ENCODE measurements at regions not wholly inside any gene's neighbourhood (a gene's known extent, or its start where the extent isn't known, plus 50 kb on each side); places are given as distances from the start of the nearest gene placed in this dataset.
A peak's percentile ranks its signal among the peaks of the same experiment; 100 is the strongest.
"Not testable (repeated sequence)": the region's sequence is repeated elsewhere in the genome, so short reads cannot be mapped to it uniquely, and the experiment has no call there.

DNA sequence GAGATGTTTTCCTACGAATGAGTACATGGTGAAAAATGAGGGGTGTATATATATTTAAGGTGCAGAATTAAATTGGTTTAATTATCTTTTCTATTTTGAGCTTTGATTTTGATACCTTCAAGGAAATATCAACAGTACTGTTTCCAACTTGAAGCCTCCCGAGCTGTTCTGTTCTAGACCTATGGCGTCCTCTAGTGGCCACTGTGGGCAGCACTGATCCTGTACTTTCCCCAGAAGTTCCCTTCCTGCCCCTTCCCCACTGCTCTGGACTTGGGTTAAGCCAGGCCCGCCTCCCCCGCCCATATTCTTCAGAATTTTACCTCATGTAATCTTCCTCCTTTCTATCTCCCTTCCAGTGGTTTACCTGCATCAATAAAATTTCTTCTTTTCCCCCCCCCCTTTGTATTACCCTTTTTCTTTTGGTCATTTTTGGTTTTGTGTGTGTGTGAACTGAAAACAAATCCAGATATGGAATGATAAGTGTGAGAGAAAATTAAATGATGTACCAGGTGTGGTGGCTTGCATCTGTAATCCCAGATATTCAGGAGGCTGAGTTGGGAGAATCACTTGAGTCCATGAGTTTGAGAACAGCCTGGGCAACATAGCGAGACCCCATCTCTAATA is 1643.5 kb downstream of the TP53TG3F start:
- peak; percentile 1 for DNase-seq

DNA sequence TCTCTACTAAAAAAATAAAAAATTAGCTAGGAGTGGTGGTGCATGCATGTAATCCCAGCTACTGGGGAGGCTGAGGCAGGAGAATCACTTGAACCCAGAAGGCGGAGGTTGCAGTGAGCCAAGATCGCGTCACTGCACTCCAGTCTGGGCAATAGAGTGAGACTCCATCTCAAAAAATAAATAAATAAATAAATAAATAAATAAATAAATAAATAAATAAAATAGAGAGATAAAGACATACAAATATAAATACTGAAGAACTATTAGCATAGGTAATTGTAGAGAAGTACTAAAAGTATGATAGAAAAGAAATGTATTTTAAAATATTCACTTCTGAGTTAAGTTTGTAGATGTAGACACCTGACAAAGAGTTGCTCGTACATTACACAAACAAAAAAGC is 1652.4 kb downstream of the TP53TG3F start:
- DNase-seq: not testable (repeated sequence)

DNA sequence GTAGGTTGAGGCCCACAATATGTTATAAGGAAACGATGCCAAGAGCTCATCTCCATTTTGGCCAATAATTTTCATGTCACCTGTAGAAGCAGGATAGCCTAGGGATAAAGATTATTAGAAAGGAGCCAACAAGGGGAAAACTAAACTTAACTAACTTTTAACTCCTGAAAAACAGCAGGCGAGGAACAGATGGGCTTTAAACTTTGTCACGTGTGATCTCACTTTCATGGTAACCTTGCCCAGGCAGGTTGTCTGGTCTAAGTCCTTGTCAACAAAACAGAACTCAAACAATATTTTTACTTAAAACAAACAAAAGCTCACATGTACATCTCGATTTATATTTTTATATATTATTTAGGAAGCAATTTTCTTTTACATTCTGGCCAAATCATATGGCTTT is 1672.0 kb downstream of the TP53TG3F start:
- DNase-seq: no peak

DNA sequence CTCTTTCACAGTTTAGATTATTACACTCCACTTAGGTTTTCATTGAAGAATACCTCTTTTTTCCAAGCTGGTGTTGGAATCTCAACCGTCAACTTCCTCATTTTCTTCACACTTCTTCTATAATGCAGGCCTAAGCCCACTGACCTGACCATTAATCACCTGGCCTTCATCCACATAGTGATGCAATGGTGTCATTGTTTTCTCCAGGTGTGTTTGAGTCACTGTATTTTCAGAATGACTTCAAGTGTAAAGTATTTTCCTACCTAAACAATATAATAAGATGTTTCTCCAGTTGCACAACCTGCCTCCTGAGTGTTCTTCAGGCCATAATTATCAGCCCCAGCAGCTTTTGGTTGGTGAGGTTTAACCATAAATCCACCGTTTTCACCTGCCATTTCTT is 1675.1 kb downstream of the TP53TG3F start:
- no peak for DNase-seq

DNA sequence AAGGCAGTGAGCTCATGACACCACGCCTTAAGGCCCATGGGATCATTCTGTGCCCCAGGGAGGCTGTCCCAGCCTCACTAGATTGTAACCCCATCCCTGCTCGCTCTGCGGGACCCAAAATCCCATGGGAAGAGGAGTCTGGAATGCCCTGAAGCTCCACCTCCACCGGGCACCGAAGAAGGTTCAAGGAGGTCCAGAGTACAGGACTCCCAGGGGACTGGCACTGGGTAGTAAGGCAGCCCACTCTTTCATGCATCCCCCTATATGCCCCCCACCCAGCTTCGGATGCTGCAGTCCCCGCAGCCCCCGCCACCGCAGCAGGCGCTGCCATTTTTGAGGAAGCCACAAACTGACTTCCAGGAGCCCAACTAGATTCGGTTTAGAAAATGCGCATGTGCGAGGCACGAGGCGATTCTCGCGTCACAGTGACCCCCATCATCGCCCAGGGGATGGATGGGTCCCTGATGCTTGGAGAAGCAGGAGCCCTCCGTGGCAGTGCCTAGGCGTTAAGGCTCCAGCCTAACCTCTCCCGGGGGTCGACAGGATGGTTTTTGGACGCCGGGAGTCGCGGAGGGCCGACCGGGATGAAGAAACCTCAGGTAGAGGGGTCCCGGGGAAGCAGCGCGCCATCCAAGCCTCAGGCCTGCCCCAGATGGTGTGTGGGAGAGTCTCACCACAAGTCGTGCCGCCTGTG is 1681.0 kb downstream of the TP53TG3F start:
- DNase-seq: no peak

DNA sequence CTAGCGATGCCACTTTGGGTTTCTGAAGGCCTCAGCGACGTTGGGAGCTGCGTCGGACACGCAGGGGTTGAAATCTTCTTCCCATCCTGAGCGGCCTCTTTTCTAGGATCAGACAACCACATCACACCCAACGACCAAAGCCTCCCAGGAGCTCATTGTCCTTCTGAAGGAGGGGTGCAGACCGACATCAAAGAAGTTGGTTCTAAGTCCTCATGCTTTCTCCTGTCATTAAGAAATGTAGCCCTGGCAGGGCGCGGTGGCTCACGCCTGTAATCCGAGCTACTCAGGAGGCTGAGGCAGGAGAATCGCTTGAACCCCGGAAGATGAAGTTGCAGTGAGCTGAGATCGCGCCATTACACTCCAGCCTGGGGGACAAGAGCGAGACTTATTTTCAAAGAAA is 1681.9 kb downstream of the TP53TG3F start:
- DNase-seq: no peak

DNA sequence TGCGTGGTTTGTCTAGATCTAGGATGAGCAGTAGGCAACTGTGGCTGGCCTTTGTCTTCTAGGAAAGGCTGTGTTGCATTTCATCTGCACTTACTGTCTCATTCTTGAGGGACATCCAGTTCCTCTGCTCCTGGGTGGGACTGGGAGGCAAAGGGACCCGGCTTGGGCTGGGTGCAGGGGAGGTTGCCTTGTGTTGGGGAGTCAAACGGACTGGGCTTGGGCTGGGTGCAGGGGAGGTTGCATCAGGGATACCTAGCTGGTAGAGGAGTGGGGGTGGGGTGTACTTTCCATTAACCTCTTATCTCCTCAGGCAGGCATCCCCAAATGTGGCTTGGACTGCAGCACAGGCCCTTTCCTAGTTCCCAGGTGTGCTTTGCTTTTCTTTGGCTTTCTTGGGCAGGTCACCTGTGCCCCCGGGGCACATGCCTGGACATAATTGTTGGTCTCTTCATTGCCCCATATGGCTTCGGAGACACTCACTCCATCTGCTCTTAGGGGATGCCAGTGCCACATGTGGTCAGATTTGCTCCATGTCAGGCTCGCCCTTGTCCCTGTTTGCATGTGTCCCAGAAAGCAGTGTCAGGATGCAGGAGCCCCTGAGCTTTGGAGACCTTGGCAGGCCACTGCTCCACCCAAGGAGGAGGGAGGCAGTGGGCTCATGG is 1682.9 kb downstream of the TP53TG3F start:
- DNase-seq: no peak

DNA sequence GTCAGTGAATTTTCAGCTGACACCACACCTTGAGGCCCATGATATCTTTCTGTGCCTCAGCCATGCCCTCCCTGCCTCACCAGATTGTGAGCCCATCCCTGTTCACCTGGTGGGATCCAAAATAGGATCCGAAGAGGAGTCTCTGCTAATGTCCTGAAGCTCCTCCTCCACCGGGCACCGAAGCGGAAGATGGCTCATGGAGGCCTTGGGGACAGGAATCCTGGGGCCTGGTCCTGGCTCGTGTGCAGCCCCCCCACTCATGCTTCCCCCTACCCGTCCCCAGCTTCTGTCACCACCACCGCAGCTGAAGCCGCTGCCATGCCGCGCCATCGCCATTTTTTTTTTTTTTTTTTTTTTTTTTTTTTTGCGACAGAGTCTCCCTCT is 1683.4 kb downstream of the TP53TG3F start:
- DNase-seq: no peak

DNA sequence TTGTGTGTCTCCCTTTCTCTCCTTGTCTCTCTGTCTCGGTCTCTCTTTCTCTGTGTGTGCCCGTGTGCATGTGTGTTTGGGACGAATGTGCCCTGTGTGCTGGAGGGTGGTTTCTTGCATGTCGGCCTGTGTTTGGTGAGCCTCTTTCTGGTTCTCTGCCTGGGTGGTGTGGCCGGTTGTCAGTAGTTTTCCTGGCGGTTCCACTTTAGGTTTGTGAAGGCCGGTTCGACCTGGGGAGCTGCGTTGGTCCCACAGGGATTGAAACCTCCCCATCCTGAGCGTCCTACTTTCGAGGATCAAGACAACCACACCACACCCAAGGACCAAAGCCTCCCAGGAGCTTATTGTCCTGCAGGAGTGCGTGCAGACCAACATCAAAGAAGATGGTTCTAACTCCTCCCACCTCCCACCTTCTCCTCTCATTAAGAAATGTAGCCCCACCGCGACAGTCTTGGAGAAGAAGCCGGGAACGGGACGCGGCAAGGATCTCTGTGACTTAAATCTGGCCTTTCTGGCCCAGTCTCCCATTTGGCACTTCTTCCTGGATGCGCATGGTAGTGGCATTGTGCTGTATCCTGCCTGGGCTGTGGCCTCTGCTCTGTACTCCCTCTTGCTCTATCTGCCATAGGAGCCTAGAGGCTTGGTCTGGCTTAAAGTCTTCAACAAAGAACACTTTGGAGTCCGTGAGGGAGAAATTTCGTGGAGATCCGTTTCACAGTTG is 1685.0 kb downstream of the TP53TG3F start:
- DNase-seq: no peak

DNA sequence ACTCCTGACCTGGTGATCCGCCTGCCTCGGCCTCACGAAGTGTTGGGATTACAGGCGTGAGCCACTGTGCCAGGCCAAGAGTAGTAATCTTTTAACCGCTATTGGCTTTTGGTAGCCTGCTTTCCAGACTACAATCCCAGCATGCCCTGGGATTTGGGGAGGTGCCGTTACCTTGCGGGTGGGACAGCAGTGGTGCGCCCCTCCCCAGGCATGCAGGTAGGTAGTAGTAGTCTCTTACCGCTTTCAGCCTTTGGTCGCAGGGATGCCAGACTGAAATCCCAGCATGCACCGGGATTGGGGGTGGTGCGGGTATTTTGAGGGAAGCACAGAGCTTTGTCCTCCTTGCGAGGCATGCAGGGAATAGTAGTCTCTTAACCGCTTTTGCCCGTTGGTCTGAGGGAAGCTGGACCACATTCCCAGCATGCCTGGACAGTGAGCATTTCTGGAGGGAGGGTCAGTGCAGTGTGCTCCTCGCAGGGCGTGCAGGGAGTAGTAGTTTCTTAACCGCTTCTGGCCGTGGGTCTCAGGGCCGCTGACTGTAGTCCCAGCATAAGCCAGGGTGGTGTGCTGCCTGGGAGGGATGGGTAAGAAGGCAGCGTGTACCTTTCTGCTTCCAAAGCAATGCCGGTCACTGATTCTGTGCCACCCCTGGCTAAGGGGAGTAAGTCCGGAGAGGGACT is 1686.8 kb downstream of the TP53TG3F start:
- DNase-seq: no peak

DNA sequence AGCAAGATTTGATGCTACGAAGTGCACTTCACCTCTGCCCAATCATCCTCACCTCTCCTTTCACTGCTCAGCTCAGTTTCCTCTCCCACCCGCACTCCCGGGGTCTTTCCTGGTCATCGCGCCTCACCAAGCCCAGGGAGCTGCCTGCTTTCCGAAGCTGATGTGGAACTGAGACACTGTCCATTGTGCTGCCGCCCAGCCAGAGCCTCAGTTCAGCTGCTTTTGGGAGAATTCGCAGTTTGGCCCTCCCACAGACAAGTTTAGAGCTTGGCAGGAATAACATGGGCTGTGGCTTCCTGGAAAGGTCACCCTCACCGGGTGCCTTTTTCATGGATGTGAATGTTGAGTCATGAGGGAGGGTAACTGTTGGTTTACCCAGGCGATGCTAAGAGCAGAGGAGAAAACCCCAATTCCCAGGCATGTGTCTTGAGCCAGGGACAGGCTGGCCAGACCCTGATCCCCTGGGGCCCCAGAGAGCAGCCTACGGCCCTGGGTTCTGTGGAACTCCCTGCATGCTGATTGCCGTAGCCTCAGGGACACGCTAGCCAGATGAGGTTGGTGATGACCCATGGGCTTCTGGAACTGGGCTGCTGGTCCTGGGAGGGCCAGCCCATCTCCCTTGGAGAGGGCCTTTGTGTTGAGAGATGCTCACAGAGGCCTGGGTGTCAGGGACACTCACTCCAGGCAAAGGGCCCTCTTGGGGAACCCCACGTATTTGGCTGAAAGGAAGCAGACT is 1687.5 kb downstream of the TP53TG3F start:
- DNase-seq: no peak

DNA sequence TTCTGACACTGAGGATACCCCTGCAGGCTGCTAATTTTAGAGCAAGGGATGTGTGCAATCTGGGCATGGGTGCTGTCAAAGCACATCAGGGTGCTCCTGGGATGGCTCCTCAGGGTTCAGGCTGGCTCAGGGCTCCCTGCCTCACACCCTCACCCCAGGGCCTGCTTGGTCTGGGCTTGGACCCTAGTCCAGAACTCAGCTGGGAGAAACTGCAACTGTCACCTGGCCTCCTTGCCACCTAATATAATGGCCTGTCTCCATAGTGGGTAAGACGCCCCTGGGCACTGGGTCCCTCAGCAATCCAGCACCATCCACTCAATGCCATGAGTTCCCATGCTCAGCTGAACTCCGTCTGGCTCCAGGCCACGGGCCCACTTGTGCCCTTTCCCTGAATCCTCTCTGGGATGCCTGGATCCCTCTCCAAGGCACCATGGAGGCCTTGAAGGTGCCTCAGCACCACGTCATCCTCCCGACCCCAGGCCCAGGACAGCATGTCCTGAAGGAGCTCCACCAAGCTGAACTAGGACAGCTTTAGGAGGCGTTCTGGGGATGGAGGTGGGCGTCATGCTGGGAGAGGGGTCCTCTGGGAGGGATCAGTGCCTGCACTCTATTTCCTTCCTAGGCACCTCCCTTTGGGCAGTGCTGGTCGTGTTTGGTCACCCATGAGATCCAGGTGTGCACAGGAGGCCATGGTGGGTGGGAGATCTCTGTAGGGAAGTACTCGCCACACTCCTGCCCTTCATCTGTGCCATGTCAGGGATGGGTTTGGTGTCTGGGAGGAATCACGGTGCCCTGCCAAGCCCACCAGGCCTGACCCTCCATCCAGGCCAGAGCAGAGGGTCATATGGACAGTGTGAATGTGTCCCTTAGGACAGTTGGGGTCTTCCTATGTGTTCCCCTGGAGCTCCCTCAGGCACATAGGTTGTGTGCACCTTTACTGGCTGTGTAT is 1688.4 kb downstream of the TP53TG3F start:
- DNase-seq: no peak

DNA sequence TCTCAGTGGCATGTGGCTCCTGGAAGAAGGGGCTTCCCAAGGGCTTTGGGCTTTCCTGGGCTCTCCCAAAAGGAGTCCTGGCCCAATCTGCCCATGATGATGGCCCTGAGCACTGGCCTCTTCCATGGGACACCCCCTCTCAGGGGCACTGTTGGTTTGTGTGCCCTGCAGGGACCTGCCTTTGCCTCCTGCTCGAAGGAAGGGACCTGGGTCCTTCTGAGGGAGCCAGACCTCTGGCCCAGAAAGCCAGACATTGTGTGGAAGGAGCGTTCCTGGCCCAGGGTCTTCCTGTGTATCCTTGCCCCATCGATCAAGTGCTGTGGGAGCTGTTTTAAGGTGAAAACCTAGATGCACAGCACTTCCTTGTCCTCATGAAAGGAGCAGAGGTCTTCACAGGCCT is 1689.3 kb downstream of the TP53TG3F start:
- DNase-seq: no peak

DNA sequence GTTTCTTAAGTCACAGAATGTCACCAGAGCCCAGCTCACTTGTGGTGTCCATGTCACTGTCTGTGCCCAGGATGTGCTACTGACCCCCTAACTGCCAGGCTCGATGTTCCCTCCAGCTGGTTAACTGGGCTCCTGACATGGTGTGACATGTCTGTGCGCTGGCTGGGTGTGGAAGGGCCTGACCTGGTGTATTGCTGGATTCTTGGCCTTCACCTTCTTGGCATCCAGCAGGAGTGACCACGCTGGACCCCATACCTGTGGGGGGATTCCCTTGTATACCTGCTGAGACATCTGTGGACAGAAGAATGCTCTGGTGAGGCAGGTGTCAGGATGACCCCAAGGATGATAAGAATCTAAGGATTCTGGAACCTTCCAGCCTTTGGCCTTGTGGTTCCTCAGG is 1690.1 kb downstream of the TP53TG3F start:
- no peak for DNase-seq

DNA sequence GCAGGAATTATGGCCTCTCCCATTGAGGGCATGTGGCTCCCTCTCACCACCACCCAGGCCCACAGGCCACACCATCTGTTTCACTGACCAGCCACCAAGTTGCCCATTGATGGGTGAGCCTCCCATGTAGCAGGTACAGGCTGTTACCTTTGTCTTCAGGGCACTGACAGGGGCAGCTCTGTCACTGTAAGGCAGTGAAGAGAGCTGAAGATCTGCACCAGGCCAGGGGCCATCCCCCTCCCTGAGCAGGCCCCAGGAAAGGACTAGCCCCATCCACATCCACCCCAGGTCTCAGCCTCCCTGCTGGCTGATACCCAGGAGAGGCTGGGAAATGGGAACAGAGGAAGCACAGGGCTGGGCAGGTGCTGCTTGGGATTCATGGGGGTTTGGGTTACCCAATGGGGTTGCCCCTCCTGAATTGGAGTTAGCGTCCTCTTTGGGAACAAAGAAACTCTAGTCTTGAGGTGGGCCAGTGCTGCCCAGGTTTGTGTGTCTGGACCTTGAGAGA is 1691.4 kb downstream of the TP53TG3F start:
- DNase-seq: no peak

DNA sequence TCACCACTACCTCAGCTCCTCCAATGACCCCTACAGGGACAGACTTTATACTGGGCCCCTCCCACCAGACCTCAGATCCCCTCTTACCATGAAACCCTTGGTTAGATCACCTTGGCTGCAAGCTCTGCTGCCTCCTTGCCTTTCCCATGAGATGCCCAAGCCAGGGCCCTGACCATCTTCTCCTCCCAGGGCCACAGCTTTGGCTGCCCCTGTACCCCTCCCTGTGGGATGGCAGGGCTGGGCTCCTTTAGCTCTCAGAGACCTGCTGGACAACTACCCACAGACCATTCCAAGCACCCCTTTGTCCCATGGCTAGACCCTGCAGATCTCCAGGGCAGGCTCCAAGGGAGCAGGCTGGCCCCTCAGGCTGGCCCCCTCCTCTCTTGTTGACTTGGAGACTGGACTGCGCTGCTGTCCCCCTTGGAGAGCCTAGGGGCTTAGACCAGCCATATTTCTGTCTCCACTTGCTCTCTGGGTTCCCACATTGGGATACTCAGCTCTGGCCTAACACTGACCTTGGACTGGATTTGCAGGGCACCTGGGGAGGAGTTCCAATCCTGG is 1692.7 kb downstream of the TP53TG3F start:
- DNase-seq: no peak

DNA sequence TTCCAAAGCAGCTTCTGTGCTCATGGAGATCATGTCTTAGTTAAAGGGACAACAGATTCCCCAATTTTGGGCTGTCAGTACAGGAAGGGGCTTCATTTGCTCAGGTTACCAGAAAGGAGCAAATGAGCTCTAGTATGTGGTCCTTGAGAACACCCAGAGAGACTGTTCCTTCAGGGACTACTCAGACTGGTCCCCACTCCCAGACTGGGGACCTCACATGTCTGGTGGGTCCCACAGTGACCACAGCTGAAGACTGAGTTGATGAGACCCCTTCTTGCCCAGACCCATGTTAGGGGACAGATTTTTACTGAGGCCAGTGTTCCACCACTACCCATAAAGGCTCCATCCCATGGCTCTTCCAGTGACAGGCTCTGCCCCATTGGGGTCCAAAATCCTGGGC is 1695.2 kb downstream of the TP53TG3F start:
- no peak for DNase-seq

DNA sequence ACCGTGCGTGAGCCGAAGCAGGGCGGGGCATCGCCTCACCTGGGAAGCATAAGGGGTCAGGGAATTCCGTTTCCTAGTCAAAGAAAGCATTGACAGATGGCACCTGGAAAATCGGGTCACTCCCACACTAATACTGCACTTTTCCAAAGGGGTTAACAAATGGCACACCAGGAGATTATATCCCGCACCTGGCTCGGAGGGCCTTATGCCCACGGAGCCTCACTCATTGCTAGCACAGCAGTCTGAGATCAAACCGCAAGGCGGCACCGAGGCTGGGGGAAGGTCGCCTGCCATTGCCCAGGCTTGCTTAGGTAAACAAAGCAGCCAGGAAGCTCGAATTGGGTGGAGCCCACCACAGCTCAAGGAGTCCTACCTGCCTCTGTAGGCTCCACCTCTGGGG is 1698.1 kb downstream of the TP53TG3F start:
- DNase-seq: not testable (repeated sequence)

DNA sequence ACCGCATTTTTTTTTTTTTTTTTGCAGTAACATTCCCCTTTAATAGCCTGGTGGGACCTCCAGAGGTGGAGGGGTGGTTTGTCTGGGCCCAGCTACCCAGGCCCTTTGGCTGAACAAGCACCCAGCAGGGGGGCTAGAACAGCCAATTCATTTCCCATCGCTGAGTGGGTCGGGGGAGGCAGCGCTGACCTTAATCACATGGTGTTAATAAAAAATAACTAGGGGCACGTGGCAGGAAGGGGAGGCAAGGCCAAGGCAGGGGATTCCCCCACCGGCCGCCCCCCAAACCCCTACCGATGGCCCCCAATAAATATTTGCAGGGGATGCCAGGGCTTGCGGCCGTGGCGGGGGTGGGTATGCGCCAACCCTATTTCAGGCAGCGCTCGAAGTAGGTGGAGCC is 1709.9 kb downstream of the TP53TG3F start:
- DNase-seq: not testable (repeated sequence)

DNA sequence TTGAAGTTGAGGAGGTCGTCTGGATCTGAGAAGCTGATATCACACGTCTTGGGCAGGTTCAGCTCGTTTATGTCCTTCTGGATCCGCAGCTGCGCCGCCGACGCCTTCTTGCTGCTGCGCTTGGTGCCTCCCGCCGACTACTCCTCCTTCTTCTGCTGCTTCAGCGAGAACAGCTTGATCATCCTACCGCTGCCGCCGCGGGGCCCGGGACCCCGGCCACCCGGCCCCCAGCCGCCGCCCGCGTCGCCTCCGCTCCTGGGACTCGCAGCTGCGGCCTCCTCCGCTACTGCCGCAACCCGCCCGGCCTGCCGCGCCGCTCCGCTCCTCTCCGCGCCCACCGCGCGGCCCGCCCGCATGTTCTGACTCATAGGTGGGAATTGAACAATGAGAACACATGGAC is 1710.6 kb downstream of the TP53TG3F start:
- not testable (repeated sequence) for DNase-seq

DNA sequence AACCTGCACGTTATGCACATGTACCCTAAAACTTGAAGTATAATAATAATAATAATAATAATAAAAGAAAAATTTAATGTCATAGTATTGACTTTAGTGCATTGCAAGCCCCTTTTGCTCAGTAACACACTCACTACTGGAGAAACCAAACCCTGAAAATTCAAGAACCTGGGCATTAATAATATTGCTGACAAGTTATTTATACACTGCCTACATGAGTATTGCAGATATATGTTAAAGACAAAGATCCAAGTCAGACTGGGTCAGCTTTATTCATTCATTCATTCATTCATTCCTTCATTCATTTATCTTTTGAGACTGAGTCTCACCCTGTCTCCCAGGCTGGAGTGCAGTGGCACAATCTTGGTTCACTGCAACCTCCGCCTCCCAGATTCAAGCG is 1711.2 kb downstream of the TP53TG3F start:
- DNase-seq: no peak
